DND-41 (cell line): ENCODE measurements at regions not wholly inside any gene's neighbourhood (a gene's known extent, or its start where the extent isn't known, plus 50 kb on each side); places are given as distances from the start of the nearest gene placed in this dataset.

Source experiments
- EZH2 ChIP-seq: IDR thresholded peaks from 3 replicates; pipeline ENCODE4 v1.6.1; 2012; ENCODE audit warnings: borderline replicate concordance, low read depth, mild to moderate bottlenecking, moderate library complexity, low read length, inconsistent platforms; ENCODE audit not compliant: severe bottlenecking
- TF ChIP-seq, protein P1 (sequence below): IDR thresholded peaks from 2 replicates; pipeline ENCODE4 v1.5.1; 2012; ENCODE audit warnings: borderline replicate concordance, low read length, moderate library complexity, mild to moderate bottlenecking; ENCODE audit not compliant: poor library complexity, severe bottlenecking; ENCODE audit errors: extremely low read depth

DNA sequence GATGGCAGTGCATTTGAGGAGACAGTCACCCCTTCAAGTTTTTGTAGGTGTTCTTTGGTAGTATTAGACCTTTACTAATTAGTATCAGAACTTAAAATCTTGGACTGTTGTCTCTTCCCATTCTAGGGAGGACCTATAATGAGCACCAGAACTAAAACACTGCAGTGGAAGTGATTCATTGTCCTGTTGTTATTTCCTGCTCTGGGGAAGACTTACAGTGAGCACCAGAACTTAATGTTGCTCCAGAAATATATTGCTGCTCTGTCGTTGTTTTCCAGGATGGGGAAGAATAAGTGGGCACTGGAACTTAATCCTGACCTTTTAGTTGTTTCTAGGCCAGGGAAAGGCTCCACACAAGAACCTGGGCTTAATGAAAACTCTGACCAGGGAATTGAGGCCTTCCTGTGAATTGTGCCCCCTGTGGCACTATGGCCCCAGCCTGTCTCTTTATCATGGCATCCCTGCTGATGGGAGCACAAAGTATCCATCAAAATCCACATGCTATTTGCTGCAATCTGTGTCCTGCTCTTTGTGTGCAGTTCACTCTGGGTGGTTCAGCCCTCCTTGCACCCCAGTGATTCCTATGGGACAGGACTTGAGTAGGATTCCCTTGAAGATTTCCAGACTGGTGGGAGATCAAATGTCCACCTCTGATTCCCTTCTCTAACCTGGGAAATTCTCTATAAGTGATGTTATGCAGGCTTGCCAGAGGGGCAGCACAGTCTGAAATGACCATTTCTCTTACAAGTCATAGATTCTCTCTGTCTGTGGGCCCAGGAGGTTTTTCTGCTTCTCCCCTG lies 175.8 kb downstream of the PAWR start:
- no peak for TF ChIP-seq EZH2
- TF ChIP-seq, protein P1, sequence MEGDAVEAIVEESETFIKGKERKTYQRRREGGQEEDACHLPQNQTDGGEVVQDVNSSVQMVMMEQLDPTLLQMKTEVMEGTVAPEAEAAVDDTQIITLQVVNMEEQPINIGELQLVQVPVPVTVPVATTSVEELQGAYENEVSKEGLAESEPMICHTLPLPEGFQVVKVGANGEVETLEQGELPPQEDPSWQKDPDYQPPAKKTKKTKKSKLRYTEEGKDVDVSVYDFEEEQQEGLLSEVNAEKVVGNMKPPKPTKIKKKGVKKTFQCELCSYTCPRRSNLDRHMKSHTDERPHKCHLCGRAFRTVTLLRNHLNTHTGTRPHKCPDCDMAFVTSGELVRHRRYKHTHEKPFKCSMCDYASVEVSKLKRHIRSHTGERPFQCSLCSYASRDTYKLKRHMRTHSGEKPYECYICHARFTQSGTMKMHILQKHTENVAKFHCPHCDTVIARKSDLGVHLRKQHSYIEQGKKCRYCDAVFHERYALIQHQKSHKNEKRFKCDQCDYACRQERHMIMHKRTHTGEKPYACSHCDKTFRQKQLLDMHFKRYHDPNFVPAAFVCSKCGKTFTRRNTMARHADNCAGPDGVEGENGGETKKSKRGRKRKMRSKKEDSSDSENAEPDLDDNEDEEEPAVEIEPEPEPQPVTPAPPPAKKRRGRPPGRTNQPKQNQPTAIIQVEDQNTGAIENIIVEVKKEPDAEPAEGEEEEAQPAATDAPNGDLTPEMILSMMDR: no peak
